ENCODE measurements at regions not wholly inside any gene's neighbourhood (a gene's known extent, or its start where the extent isn't known, plus 50 kb on each side); places are given as distances from the start of the nearest gene placed in this dataset.

DNA sequence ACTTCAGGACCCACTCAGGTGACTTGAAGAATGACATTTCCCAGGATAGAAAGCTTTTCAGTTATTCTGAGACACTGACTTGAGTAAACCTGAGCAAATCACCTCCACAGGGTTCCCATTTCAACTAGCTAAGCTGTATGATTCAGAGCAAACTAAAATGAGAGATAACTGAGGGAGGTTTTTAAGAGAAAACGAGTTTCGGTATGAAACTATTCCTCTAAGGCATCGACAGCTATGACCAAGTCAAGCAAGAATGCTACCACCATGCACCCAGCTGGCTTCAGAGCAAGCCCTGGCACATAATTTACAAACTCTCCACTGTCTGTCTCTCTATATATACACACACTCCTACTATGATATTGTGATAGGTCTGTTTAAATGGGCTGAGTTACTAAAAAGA lies 75.4 kb downstream of the PERP start (continued):
- TF ChIP-seq, protein P1, sequence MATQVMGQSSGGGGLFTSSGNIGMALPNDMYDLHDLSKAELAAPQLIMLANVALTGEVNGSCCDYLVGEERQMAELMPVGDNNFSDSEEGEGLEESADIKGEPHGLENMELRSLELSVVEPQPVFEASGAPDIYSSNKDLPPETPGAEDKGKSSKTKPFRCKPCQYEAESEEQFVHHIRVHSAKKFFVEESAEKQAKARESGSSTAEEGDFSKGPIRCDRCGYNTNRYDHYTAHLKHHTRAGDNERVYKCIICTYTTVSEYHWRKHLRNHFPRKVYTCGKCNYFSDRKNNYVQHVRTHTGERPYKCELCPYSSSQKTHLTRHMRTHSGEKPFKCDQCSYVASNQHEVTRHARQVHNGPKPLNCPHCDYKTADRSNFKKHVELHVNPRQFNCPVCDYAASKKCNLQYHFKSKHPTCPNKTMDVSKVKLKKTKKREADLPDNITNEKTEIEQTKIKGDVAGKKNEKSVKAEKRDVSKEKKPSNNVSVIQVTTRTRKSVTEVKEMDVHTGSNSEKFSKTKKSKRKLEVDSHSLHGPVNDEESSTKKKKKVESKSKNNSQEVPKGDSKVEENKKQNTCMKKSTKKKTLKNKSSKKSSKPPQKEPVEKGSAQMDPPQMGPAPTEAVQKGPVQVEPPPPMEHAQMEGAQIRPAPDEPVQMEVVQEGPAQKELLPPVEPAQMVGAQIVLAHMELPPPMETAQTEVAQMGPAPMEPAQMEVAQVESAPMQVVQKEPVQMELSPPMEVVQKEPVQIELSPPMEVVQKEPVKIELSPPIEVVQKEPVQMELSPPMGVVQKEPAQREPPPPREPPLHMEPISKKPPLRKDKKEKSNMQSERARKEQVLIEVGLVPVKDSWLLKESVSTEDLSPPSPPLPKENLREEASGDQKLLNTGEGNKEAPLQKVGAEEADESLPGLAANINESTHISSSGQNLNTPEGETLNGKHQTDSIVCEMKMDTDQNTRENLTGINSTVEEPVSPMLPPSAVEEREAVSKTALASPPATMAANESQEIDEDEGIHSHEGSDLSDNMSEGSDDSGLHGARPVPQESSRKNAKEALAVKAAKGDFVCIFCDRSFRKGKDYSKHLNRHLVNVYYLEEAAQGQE (IDR thresholded peaks at IDR 0.05; ENCODE audit: unreplicated experiment) = no peak

DNA sequence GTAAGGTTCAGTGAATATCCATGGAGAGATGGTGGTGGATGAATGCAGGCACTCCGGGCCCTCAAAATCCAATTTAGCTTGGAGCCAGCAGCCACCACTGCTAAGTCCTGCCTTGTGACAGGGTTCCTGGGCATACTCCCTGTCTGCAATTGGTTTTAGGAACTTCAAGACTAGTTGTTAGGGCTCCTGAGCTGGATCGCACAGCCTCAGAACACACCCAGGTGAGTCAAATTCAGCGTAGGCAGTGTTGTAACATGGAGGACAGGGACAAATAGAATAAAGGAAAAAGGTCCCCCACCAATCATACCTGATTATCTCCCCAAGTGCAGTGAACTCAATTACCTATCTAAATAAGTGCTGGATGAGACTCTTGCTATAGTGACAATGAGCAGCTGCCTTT lies 74.6 kb downstream of the PERP start:
- H3K4me3 ChIP-seq = no peak overlapping the region
- H2AFZ ChIP-seq = no peak overlapping the region
- TF ChIP-seq STAT1 (IDR thresholded peaks at IDR 0.05; ENCODE audit: unreplicated experiment) (no peak), EZH2 (IDR thresholded peaks at IDR 0.05; ENCODE audit: low read depth, unreplicated experiment) (no peak), ZNF114 (CRISPR knock-in tag; IDR thresholded peaks at IDR 0.05) (no peak), JUNB (IDR thresholded peaks at IDR 0.05; ENCODE audit: unreplicated experiment) (no peak), EZH2phosphoT487 (IDR thresholded peaks at IDR 0.05; ENCODE audit: unreplicated experiment) (no peak), CREB1 (CRISPR knock-in tag; IDR thresholded peaks at IDR 0.05; ENCODE audit: low read depth) (no peak), NANOG (IDR thresholded peaks at IDR 0.05; ENCODE audit: borderline replicate concordance) (no peak), POLR2AphosphoS5 (IDR thresholded peaks at IDR 0.05; ENCODE audit: low read depth) (no peak), ZNF331 (CRISPR knock-in tag; IDR thresholded peaks at IDR 0.05; ENCODE audit: low read depth) (no peak)
- TF ChIP-seq, protein P2, sequence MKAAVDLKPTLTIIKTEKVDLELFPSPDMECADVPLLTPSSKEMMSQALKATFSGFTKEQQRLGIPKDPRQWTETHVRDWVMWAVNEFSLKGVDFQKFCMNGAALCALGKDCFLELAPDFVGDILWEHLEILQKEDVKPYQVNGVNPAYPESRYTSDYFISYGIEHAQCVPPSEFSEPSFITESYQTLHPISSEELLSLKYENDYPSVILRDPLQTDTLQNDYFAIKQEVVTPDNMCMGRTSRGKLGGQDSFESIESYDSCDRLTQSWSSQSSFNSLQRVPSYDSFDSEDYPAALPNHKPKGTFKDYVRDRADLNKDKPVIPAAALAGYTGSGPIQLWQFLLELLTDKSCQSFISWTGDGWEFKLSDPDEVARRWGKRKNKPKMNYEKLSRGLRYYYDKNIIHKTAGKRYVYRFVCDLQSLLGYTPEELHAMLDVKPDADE (IDR thresholded peaks at IDR 0.05) = no peak
- TF ChIP-seq, protein P1 (IDR thresholded peaks at IDR 0.05; ENCODE audit: unreplicated experiment) = no peak
- TF ChIP-seq, protein P3, sequence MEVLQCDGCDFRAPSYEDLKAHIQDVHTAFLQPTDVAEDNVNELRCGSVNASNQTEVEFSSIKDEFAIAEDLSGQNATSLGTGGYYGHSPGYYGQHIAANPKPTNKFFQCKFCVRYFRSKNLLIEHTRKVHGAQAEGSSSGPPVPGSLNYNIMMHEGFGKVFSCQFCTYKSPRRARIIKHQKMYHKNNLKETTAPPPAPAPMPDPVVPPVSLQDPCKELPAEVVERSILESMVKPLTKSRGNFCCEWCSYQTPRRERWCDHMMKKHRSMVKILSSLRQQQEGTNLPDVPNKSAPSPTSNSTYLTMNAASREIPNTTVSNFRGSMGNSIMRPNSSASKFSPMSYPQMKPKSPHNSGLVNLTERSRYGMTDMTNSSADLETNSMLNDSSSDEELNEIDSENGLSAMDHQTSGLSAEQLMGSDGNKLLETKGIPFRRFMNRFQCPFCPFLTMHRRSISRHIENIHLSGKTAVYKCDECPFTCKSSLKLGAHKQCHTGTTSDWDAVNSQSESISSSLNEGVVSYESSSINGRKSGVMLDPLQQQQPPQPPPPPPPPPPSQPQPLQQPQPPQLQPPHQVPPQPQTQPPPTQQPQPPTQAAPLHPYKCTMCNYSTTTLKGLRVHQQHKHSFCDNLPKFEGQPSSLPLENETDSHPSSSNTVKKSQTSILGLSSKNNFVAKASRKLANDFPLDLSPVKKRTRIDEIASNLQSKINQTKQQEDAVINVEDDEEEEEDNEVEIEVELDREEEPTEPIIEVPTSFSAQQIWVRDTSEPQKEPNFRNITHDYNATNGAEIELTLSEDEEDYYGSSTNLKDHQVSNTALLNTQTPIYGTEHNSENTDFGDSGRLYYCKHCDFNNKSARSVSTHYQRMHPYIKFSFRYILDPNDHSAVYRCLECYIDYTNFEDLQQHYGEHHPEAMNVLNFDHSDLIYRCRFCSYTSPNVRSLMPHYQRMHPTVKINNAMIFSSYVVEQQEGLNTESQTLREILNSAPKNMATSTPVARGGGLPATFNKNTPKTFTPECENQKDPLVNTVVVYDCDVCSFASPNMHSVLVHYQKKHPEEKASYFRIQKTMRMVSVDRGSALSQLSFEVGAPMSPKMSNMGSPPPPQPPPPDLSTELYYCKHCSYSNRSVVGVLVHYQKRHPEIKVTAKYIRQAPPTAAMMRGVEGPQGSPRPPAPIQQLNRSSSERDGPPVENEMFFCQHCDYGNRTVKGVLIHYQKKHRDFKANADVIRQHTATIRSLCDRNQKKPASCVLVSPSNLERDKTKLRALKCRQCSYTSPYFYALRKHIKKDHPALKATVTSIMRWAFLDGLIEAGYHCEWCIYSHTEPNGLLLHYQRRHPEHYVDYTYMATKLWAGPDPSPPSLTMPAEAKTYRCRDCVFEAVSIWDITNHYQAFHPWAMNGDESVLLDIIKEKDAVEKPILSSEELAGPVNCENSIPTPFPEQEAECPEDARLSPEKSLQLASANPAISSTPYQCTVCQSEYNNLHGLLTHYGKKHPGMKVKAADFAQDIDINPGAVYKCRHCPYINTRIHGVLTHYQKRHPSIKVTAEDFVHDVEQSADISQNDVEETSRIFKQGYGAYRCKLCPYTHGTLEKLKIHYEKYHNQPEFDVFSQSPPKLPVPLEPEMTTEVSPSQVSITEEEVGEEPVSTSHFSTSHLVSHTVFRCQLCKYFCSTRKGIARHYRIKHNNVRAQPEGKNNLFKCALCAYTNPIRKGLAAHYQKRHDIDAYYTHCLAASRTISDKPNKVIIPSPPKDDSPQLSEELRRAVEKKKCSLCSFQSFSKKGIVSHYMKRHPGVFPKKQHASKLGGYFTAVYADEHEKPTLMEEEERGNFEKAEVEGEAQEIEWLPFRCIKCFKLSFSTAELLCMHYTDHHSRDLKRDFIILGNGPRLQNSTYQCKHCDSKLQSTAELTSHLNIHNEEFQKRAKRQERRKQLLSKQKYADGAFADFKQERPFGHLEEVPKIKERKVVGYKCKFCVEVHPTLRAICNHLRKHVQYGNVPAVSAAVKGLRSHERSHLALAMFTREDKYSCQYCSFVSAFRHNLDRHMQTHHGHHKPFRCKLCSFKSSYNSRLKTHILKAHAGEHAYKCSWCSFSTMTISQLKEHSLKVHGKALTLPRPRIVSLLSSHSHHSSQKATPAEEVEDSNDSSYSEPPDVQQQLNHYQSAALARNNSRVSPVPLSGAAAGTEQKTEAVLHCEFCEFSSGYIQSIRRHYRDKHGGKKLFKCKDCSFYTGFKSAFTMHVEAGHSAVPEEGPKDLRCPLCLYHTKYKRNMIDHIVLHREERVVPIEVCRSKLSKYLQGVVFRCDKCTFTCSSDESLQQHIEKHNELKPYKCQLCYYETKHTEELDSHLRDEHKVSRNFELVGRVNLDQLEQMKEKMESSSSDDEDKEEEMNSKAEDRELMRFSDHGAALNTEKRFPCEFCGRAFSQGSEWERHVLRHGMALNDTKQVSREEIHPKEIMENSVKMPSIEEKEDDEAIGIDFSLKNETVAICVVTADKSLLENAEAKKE (CRISPR knock-in tag; IDR thresholded peaks at IDR 0.05) = no peak

More for the DNA sequence above, 74.6 kb downstream of the PERP start:
- H3K36me3 Mint-ChIP-seq (ENCODE audit: low read depth) = no peaks in the 10 kb centered on the region
- Histone ChIP-seq H3K27ac (ENCODE audit: low read depth) (no peak overlapping the region), H3K27me3 (ENCODE audit: insufficient read depth) (no peaks in the 10 kb centered on the region), H3F3A (replicated peaks; ENCODE audit: low read depth) (no peaks in the 10 kb centered on the region), H3K79me2 (replicated peaks; ENCODE audit: insufficient read depth) (no peaks in the 10 kb centered on the region), H3K4me2 (no peak overlapping the region), H3K4me1 (ENCODE audit: insufficient read depth) (no peaks in the 10 kb centered on the region), H4K20me1 (replicated peaks; ENCODE audit: insufficient read depth) (no peaks in the 10 kb centered on the region; the same call in 1 of the 2 replicates), H3K9me2 (ENCODE audit: insufficient read depth) (0 out of 2 replicates have a peak, but pooled peaks cover 3% of the 10 kb centered on the region), H3K36me3 (ENCODE audit: insufficient read depth) (no peaks in the 10 kb centered on the region)
- no peak overlapping the region for H3K27ac Mint-ChIP-seq
- H3K4me1 Mint-ChIP-seq = no peaks in the 10 kb centered on the region
- peaks cover 4% of the 10 kb centered on the region for H3K27me3 Mint-ChIP-seq (ENCODE audit: insufficient read depth, low read depth, poor library complexity)
- no peaks in the 10 kb centered on the region; the same call in 2 of the 3 replicates for H3K9me3 Mint-ChIP-seq
- DNase-seq (ENCODE audit: low spot score) (no peak), ATAC-seq (no peak)
- H3K4me3 Mint-ChIP-seq = no peak overlapping the region
